ENCODE measurements at regions not wholly inside any gene's neighbourhood (a gene's known extent, or its start where the extent isn't known, plus 50 kb on each side); places are given as distances from the start of the nearest gene placed in this dataset.

GRCh38 chr11:26014456-26015115 lies 317.3 kb upstream of the ANO3 start:
- no peaks in the 10 kb centered on the region for H3K27me3 ChIP-seq (ENCODE audit: control insufficient read depth, insufficient read depth, low read length)
- no peaks in the 10 kb centered on the region for H3K36me3 ChIP-seq (ENCODE audit: control insufficient read depth, insufficient read depth, low read length)
- H3K4me1 ChIP-seq (ENCODE audit: control insufficient read depth, insufficient read depth, low read length, poor library complexity, severe bottlenecking): no peaks in the 10 kb centered on the region
- DNase-seq: no peak
- H3K9me3 ChIP-seq (ENCODE audit: control insufficient read depth in 2 of 2, low read length in 2 of 2): peaks cover 0 to 10% of the 10 kb centered on the region in 2 experiments
- Mint-ChIP-seq H3K27me3 (no peaks in the 10 kb centered on the region), H3K4me1 (no peaks in the 10 kb centered on the region), H3K36me3 (no peaks in the 10 kb centered on the region), H3K4me3 (no peak overlapping the region), H3K27ac (no peak overlapping the region), H3K9me3 (peaks cover 0 to 17% (median 5%) of the 10 kb centered on the region in 7 donors)
- ATAC-seq (ENCODE audit: low read depth in 2 of 2): no peak
- no peak overlapping the region for H3K4me3 ChIP-seq (ENCODE audit: low read depth, low read length)
- no peak overlapping the region for H3K27ac ChIP-seq (ENCODE audit: insufficient read depth, low read length, poor library complexity, severe bottlenecking)

DNA sequence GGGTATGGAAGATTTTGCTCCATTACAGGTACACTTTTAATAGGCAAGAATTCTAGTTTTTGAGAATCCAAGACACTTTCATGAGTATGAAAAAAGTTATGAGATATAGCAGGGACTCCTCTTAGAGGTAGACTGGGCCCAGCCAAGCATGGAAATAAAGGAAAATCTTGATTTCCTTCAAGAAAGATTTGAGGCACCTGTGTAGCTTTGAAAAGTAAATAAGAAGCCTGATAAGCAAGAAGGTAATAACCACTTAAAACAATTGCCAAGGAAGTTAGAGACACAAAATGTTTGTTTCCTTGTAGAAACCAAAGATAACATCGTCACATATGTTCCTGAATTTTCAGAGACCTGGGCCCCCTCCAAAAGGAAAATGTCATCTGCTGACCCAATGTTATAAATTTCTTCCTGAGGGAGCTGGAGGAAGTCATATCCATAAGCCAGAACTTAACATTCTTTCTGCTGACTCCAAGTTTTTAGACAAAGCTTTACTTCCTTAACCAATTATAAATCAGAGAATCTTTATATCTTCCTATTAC lies 314.5 kb upstream of the ANO3 start:
- Mint-ChIP-seq H3K4me1 (no peaks in the 10 kb centered on the region), H3K36me3 (no peaks in the 10 kb centered on the region), H3K9me3 (peaks cover 2 to 12% (median 8%) of the 10 kb centered on the region in 7 donors), H3K27ac (no peak overlapping the region), H3K4me3 (no peak overlapping the region), H3K27me3 (no peaks in the 10 kb centered on the region)
- ATAC-seq (ENCODE audit: low read depth in 2 of 2) (no peak), DNase-seq (no peak)
- H3K27me3 ChIP-seq (ENCODE audit: control insufficient read depth, insufficient read depth, low read length): no peaks in the 10 kb centered on the region
- H3K4me3 ChIP-seq (ENCODE audit: low read depth, low read length): no peak overlapping the region
- H3K4me1 ChIP-seq (ENCODE audit: control insufficient read depth, insufficient read depth, low read length, poor library complexity, severe bottlenecking): no peaks in the 10 kb centered on the region
- no peaks in the 10 kb centered on the region for H3K9me3 ChIP-seq (ENCODE audit: control insufficient read depth in 2 of 2, low read length in 2 of 2)
- H3K36me3 ChIP-seq (ENCODE audit: control insufficient read depth, insufficient read depth, low read length): no peaks in the 10 kb centered on the region
- H3K27ac ChIP-seq (ENCODE audit: insufficient read depth, low read length, poor library complexity, severe bottlenecking): no peak overlapping the region

DNA sequence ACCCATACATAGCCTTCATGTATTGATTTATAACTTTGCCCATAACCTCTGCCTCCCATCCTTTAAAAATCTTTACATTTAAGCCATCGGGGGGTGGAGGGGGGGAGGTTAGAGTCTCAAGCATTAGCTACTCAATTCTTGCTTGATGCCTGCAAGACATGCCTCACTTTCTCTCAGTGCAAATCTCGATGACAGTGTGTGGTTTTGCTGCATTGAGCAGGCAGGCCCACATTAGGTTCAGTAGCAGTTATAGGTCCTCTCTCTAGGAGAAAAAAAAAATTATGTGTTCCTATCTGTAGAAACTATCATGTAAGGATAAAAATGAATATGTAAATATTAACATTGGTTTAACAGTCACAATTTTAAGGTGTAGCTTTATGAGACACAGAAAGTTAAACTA lies 314.0 kb upstream of the ANO3 start:
- Mint-ChIP-seq H3K36me3 (no peaks in the 10 kb centered on the region), H3K27ac (no peak overlapping the region), H3K27me3 (no peaks in the 10 kb centered on the region), H3K9me3 (peaks cover 2 to 12% (median 7%) of the 10 kb centered on the region in 7 donors), H3K4me1 (no peaks in the 10 kb centered on the region), H3K4me3 (no peak overlapping the region)
- H3K4me1 ChIP-seq (ENCODE audit: control insufficient read depth, insufficient read depth, low read length, poor library complexity, severe bottlenecking): no peaks in the 10 kb centered on the region
- H3K9me3 ChIP-seq (ENCODE audit: control insufficient read depth in 2 of 2, low read length in 2 of 2): no peaks in the 10 kb centered on the region
- no peaks in the 10 kb centered on the region for H3K27me3 ChIP-seq (ENCODE audit: control insufficient read depth, insufficient read depth, low read length)
- H3K36me3 ChIP-seq (ENCODE audit: control insufficient read depth, insufficient read depth, low read length): no peaks in the 10 kb centered on the region
- no peak overlapping the region for H3K4me3 ChIP-seq (ENCODE audit: low read depth, low read length)
- H3K27ac ChIP-seq (ENCODE audit: insufficient read depth, low read length, poor library complexity, severe bottlenecking): no peak overlapping the region
- no peak for DNase-seq
- no peak for ATAC-seq (ENCODE audit: low read depth in 2 of 2)

DNA sequence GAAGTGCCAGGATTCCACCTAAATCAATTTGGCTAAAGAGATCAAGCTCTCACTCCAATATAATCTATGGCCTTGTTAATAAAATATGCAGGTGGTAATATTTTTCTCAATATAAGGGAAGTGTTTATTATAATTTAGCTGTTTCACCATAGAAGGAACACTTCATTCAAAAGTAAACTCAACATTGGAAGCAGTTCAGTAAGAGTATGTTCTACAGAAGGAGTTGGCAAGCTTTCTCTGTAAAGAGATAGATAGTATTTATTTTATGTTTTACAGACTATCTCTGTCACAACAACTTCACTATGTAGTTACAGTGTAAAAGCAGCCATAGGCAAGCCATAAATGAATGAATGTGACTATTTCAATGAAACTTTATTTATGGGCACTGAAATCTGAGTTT lies 313.6 kb upstream of the ANO3 start:
- Histone ChIP-seq H3K36me3 (ENCODE audit: control insufficient read depth, insufficient read depth, low read length) (no peaks in the 10 kb centered on the region), H3K4me3 (ENCODE audit: low read depth, low read length) (no peak overlapping the region), H3K4me1 (ENCODE audit: control insufficient read depth, insufficient read depth, low read length, poor library complexity, severe bottlenecking) (no peaks in the 10 kb centered on the region), H3K27me3 (ENCODE audit: control insufficient read depth, insufficient read depth, low read length) (no peaks in the 10 kb centered on the region), H3K27ac (ENCODE audit: insufficient read depth, low read length, poor library complexity, severe bottlenecking) (no peak overlapping the region), H3K9me3 (ENCODE audit: control insufficient read depth in 2 of 2, low read length in 2 of 2) (no peaks in the 10 kb centered on the region)
- ATAC-seq (ENCODE audit: low read depth in 2 of 2): no peak
- peaks cover 2 to 12% (median 7%) of the 10 kb centered on the region in 7 donors for H3K9me3 Mint-ChIP-seq
- H3K4me1 Mint-ChIP-seq: no peaks in the 10 kb centered on the region
- H3K4me3 Mint-ChIP-seq: no peak overlapping the region
- H3K27me3 Mint-ChIP-seq: no peaks in the 10 kb centered on the region
- H3K36me3 Mint-ChIP-seq: no peaks in the 10 kb centered on the region
- H3K27ac Mint-ChIP-seq: no peak overlapping the region
- DNase-seq: no peak

GRCh38 chr11:26019386-26019785 lies 312.5 kb upstream of the ANO3 start:
- no peak overlapping the region for H3K27ac ChIP-seq (ENCODE audit: insufficient read depth, low read length, poor library complexity, severe bottlenecking)
- Mint-ChIP-seq H3K36me3 (no peaks in the 10 kb centered on the region), H3K4me1 (no peaks in the 10 kb centered on the region), H3K9me3 (peaks cover 2 to 12% (median 6%) of the 10 kb centered on the region in 7 donors), H3K4me3 (no peak overlapping the region), H3K27ac (no peak overlapping the region), H3K27me3 (no peaks in the 10 kb centered on the region)
- H3K27me3 ChIP-seq (ENCODE audit: control insufficient read depth, insufficient read depth, low read length): no peaks in the 10 kb centered on the region
- no peak overlapping the region for H3K4me3 ChIP-seq (ENCODE audit: low read depth, low read length)
- no peak for DNase-seq
- H3K36me3 ChIP-seq (ENCODE audit: control insufficient read depth, insufficient read depth, low read length): no peaks in the 10 kb centered on the region
- H3K4me1 ChIP-seq (ENCODE audit: control insufficient read depth, insufficient read depth, low read length, poor library complexity, severe bottlenecking): no peaks in the 10 kb centered on the region
- H3K9me3 ChIP-seq (ENCODE audit: control insufficient read depth in 2 of 2, low read length in 2 of 2): no peaks in the 10 kb centered on the region
- ATAC-seq (ENCODE audit: low read depth in 2 of 2): no peak

- Mint-ChIP-seq H3K27ac (no peak overlapping the region), H3K27me3 (no peaks in the 10 kb centered on the region), H3K9me3 (peaks cover 0 to 12% (median 5%) of the 10 kb centered on the region in 7 donors), H3K4me1 (no peaks in the 10 kb centered on the region), H3K4me3 (no peak overlapping the region), H3K36me3 (no peaks in the 10 kb centered on the region)
- H3K36me3 ChIP-seq (ENCODE audit: control insufficient read depth, insufficient read depth, low read length): no peaks in the 10 kb centered on the region
- DNase-seq (no peak), ATAC-seq (ENCODE audit: low read depth in 2 of 2) (no peak)
- no peak overlapping the region for H3K4me3 ChIP-seq (ENCODE audit: low read depth, low read length)
- H3K9me3 ChIP-seq (ENCODE audit: control insufficient read depth in 2 of 2, low read length in 2 of 2): no peaks in the 10 kb centered on the region
- no peak overlapping the region for H3K27ac ChIP-seq (ENCODE audit: insufficient read depth, low read length, poor library complexity, severe bottlenecking)
- no peaks in the 10 kb centered on the region for H3K4me1 ChIP-seq (ENCODE audit: control insufficient read depth, insufficient read depth, low read length, poor library complexity, severe bottlenecking)
- no peaks in the 10 kb centered on the region for H3K27me3 ChIP-seq (ENCODE audit: control insufficient read depth, insufficient read depth, low read length)
Observed at GRCh38 chr11:26021017-26021416, 310.9 kb upstream of the ANO3 start.

DNA sequence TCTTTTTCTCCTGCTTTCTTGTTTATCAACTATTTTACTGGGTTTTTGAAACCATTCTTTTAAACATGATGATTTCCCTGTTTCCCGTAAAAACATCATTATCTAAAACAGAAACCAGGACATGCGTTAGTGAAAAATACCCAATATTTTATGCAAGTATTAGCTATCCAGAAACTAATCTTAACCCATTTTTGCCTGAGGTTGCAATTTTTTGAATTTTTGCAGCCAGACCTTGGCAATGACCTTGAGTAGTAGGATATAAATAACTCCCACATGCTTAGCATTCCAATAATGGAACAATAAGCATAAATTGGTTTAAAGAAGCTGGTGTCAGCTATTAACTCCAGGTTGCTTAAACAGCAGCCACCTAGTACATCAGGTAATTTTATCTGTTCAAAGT lies 308.9 kb upstream of the ANO3 start:
- ATAC-seq (ENCODE audit: low read depth in 2 of 2): no peak
- Mint-ChIP-seq H3K9me3 (peaks cover 4 to 11% (median 5%) of the 10 kb centered on the region in 7 donors), H3K27ac (no peak overlapping the region), H3K36me3 (no peaks in the 10 kb centered on the region), H3K27me3 (no peaks in the 10 kb centered on the region), H3K4me3 (no peak overlapping the region), H3K4me1 (no peaks in the 10 kb centered on the region)
- Histone ChIP-seq H3K9me3 (ENCODE audit: control insufficient read depth in 2 of 2, low read length in 2 of 2) (no peaks in the 10 kb centered on the region), H3K36me3 (ENCODE audit: control insufficient read depth, insufficient read depth, low read length) (no peaks in the 10 kb centered on the region), H3K27me3 (ENCODE audit: control insufficient read depth, insufficient read depth, low read length) (no peaks in the 10 kb centered on the region), H3K4me3 (ENCODE audit: low read depth, low read length) (no peak overlapping the region), H3K27ac (ENCODE audit: insufficient read depth, low read length, poor library complexity, severe bottlenecking) (no peak overlapping the region), H3K4me1 (ENCODE audit: control insufficient read depth, insufficient read depth, low read length, poor library complexity, severe bottlenecking) (no peaks in the 10 kb centered on the region)
- DNase-seq: no peak

- peaks cover 0 to 4% of the 10 kb centered on the region in 2 experiments for H3K9me3 ChIP-seq (ENCODE audit: control insufficient read depth in 2 of 2, low read length in 2 of 2)
- H3K27ac ChIP-seq (ENCODE audit: insufficient read depth, low read length, poor library complexity, severe bottlenecking): no peak overlapping the region
- no peak for ATAC-seq (ENCODE audit: low read depth in 2 of 2)
- H3K4me3 ChIP-seq (ENCODE audit: low read depth, low read length): no peak overlapping the region
- Mint-ChIP-seq H3K4me3 (no peak overlapping the region), H3K36me3 (no peaks in the 10 kb centered on the region), H3K4me1 (no peaks in the 10 kb centered on the region), H3K27me3 (no peaks in the 10 kb centered on the region), H3K27ac (no peak overlapping the region), H3K9me3 (peaks cover 0 to 9% (median 8%) of the 10 kb centered on the region in 7 donors)
- no peaks in the 10 kb centered on the region for H3K36me3 ChIP-seq (ENCODE audit: control insufficient read depth, insufficient read depth, low read length)
- no peak for DNase-seq
- no peaks in the 10 kb centered on the region for H3K27me3 ChIP-seq (ENCODE audit: control insufficient read depth, insufficient read depth, low read length)
- no peaks in the 10 kb centered on the region for H3K4me1 ChIP-seq (ENCODE audit: control insufficient read depth, insufficient read depth, low read length, poor library complexity, severe bottlenecking)
Observed at GRCh38 chr11:26025676-26026075, 306.3 kb upstream of the ANO3 start.

Data from CD4-positive, CD25-positive, alpha-beta regulatory T cell (primary cell).